ENCODE measurements at regions not wholly inside any gene's neighbourhood (a gene's known extent, or its start where the extent isn't known, plus 50 kb on each side); places are given as distances from the start of the nearest gene placed in this dataset.

- no peak for DNase-seq (ENCODE audit: low read depth in 4 of 4, low spot score in 2 of 4)
These were observed 59.7 kb upstream of the LMO1 start for GRCh38 chr11:8323161-8323935.

- no peak for DNase-seq (ENCODE audit: low read depth in 4 of 4, low spot score in 2 of 4)
These were observed 58.2 kb upstream of the LMO1 start for GRCh38 chr11:8321876-8322275.

- DNase-seq (ENCODE audit: low read depth in 4 of 4, low spot score in 2 of 4) = no peak
These were observed 56.4 kb upstream of the LMO1 start for GRCh38 chr11:8320076-8320475.

GRCh38 chr11:8318536-8318935 lies 54.9 kb upstream of the LMO1 start:
- DNase-seq (ENCODE audit: low read depth in 4 of 4, low spot score in 2 of 4) = no peak

DNA sequence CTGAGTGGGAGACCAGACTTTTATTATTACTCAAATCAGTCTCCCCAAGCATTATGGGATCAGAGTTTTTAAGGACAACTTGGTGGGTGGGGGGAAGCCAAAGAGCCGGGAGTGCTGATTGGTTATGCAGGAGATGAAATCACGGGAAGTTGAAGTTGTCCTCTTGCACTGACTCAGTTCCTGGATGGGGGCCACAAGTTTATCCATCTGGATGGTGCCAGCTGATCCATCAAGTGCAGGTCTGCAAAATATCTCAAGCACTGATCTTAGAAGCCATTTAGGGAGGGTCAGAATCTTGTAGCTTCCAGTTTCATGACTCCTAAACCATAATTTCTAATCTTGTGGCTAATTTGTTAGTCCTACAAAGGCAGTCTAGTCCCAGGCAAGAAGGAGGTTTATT lies 53.5 kb upstream of the LMO1 start:
- no peak for DNase-seq (ENCODE audit: low read depth in 4 of 4, low spot score in 2 of 4)

- DNase-seq (ENCODE audit: low read depth in 4 of 4, low spot score in 2 of 4) = no peak
These were observed 52.3 kb upstream of the LMO1 start for GRCh38 chr11:8315954-8316353.

DNA sequence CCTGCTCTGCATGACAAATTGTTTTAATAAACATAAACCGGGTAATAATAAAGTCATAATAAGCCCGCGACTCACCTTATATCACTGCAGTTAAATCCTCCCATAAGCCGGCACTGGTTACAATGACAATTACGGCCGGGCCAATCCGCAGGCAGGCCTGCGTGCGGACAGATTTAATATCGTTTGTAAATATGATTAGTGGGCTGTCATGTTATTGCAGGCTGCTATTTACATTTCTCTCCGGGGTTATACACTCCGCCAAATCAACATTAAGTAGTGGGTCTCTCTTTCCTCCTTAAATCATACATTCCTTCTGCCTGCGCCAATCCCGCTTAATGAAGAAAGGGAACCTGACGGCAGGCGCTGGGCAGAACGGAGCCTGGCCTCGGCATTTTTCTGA lies 51.8 kb upstream of the LMO1 start:
- peak in 1 of 4 donors; percentile 29 for DNase-seq (ENCODE audit: low read depth in 4 of 4, low spot score in 2 of 4)

DNA sequence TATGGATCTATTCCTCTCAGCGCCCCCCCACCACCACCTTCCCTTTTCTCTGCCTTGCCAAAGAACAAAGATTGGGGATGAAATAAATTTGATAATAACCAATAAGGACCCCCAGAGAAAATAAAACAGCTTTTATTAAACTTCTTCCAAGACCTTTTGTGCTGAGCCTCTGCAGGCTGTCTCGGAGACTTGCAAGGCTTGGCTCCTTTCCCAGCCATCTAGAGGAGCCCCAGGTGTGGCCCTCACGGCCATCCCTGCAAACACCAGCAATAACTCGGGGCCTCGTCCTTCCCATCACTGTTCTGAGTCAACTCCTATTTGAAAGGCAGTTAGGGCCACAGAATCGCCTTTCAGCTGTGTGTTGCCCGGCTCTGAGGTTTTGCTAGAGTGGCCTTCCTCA lies 51.2 kb upstream of the LMO1 start:
- no peak for DNase-seq (ENCODE audit: low read depth in 4 of 4, low spot score in 2 of 4)

DNA sequence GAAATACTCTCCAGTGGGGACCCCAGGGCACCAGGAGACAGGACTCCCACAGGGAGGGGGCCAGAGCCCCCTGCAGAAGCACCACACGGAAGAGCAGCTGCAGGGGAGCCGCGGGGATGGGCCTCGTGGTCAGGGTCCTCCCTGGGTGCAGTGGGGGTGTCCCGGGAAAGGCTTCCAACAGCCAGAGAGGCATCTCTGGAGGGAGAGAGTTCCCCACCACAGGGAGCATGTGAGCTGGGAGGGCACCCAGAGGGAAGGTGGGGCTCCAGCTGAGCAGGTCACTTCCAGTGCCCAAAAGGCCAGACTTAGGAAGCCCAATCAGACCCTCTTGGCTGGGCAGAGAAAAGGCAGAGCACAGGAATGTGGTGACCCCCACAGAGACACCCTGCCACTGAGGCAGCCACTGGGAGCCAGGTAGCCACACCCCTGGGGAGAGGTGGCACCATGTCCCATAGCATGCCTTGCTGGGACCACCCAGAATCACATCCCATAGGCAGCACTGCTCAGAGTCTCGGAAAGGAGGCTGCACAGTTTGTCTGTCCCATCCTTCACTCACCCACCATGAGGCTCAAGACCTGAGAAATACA lies 49.9 kb upstream of the LMO1 start:
- DNase-seq (ENCODE audit: low read depth in 4 of 4, low spot score in 2 of 4) = no peak
